ENCODE measurements at regions not wholly inside any gene's neighbourhood (a gene's known extent, or its start where the extent isn't known, plus 50 kb on each side); places are given as distances from the start of the nearest gene placed in this dataset.

DNA sequence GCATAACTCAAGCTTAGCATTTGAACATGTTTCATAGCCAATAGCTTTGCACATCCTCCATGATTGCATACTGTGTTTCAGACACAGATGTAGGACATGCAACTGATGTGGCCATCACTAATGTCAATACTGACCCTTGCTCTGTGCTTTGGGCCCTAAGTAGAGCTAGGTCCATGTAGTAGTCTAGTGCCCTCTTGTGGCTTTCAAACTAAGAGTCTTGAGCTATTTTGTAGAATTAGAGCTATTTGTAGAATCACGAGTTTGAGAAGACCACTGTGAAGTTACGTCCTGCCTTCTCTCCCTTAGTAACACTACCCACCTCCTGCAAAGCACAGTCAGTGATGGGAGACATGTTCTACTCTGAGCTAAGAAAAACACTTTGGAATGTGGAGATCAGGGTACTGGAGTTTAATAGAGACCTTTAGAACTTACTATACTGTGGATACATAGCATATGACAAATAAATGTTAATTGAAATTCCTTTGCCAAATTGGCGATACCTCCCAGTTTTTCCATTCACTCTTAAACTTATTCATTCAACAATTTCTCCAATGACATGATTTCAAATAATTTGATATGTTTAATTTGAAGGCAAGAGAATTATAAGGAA, 306.5 kb upstream of the TNP1 start:
- no peaks in the 10 kb centered on the region for H3K79me2 ChIP-seq (ENCODE audit: insufficient read depth, low read length)
- DNase-seq (ENCODE audit: low spot score): peak; percentile 46
- in situ Hi-C loops (cut with HindIII; ENCODE audit: extremely low pct_ligation_motif_present, low pct_unique_long_range_greater_than_20kb) (no loop called here), intact Hi-C loops (cut with micrococcal nuclease; ENCODE audit: unreplicated experiment) (loop anchor here (1.0 kb wide), 3 partner anchors 344 to 484 kb away; no protein-coding TSS in a partner anchor)
- no peak overlapping the region for H3K4me2 ChIP-seq (ENCODE audit: low read depth, low read length)
- BruUV-seq (replicated peaks): no TSS peak
- H3K27ac ChIP-seq (ENCODE audit: extremely low read length, insufficient read depth, low read length): no peak overlapping the region
- no peak overlapping the region for H2AFZ ChIP-seq (ENCODE audit: low read length)
- POLR2A ChIA-PET: no interaction called here
- no peaks in the 10 kb centered on the region for H4K20me1 ChIP-seq (ENCODE audit: insufficient read depth, low read length)
- TF ChIP-seq RAD21 (CRISPR knock-in tag; IDR thresholded peaks at IDR 0.05) (peak; percentile 41; the same call in 1 of the 2 replicates), EHMT2 (IDR thresholded peaks at IDR 0.05; ENCODE audit: borderline replicate concordance, low read depth, low read length) (peak; percentile 96; the same call in 1 of the 2 replicates), FOXA1 (IDR thresholded peaks at IDR 0.05) (no peak), FOXA1 (CRISPR knock-in tag; IDR thresholded peaks at IDR 0.05) (peak; percentile 56), HNF4A (CRISPR knock-in tag; IDR thresholded peaks at IDR 0.05) (peak; percentile 54), ZSCAN21 (CRISPR knock-in tag; IDR thresholded peaks at IDR 0.05; ENCODE audit: borderline replicate concordance) (no peak), SIN3B (IDR thresholded peaks at IDR 0.05; ENCODE audit: low read length) (no peak), CC2D1A (CRISPR knock-in tag; IDR thresholded peaks at IDR 0.05) (no peak), TAF15 (IDR thresholded peaks at IDR 0.05; ENCODE audit: low read depth, low read length, poor library complexity, severe bottlenecking) (no peak), HNF4G (IDR thresholded peaks at IDR 0.05; ENCODE audit: borderline replicate concordance, low read depth, low read length) (peak; percentile 35), HNF4G (CRISPR knock-in tag; IDR thresholded peaks at IDR 0.05; ENCODE audit: borderline replicate concordance, low read depth) (no peak), ELF3 (CRISPR knock-in tag; IDR thresholded peaks at IDR 0.05) (no peak), ZNF205 (CRISPR knock-in tag; IDR thresholded peaks at IDR 0.05) (no peak), STAG1 (CRISPR knock-in tag; IDR thresholded peaks at IDR 0.05) (peak; percentile 72), ZNF644 (CRISPR knock-in tag; IDR thresholded peaks at IDR 0.05; ENCODE audit: low read depth) (peak; percentile 86; the same call in 1 of the 2 replicates), ZNF101 (CRISPR knock-in tag; IDR thresholded peaks at IDR 0.05; ENCODE audit: borderline replicate concordance, low read depth) (no peak), SMARCE1 (IDR thresholded peaks at IDR 0.05; ENCODE audit: borderline replicate concordance) (no peak), ARID2 (CRISPR knock-in tag; IDR thresholded peaks at IDR 0.05; ENCODE audit: borderline replicate concordance) (no peak), SMC3 (IDR thresholded peaks at IDR 0.05; ENCODE audit: low read length) (peak; percentile 81), CTCF (CRISPR knock-in tag; IDR thresholded peaks at IDR 0.05) (peak; percentile 74), ZNF839 (CRISPR knock-in tag; IDR thresholded peaks at IDR 0.05; ENCODE audit: borderline replicate concordance) (no peak), CHCHD3 (CRISPR knock-in tag; IDR thresholded peaks at IDR 0.05) (no peak), MIER2 (CRISPR knock-in tag; IDR thresholded peaks at IDR 0.05) (peak; percentile 68; the same call in 1 of the 2 replicates)
- no peak overlapping the region for H3K9ac ChIP-seq (ENCODE audit: insufficient read depth, low read depth, low read length)
- no peaks in the 10 kb centered on the region for H3K9me3 ChIP-seq (ENCODE audit: low read length)
- under 1% methylated on average over 3 of the region's 3 CpGs for WGBS (ENCODE audit: low lambda C conversion rate)
- CTCF ChIA-PET (ENCODE audit: low intra/inter-chr PET ratio, low total read pairs): interaction anchor here (1.1 to 1.4 kb wide), 5 partner anchors 122 to 468 kb away, joined by 3 to 7 read pairs (median 3); no protein-coding TSS in a partner anchor
- no peaks in the 10 kb centered on the region for H3K36me3 ChIP-seq (replicated peaks in 1 of 2; ENCODE audit: control insufficient read depth in 1 of 2, insufficient read depth in 2 of 2, low read length in 2 of 2)
- peak; percentile 64 for FAIRE-seq
- H3K4me1 ChIP-seq (ENCODE audit: insufficient read depth, low read length): no peaks in the 10 kb centered on the region
- peaks cover 0 to 6% of the 10 kb centered on the region in 2 experiments; a peak in 1 of 5 replicates for H3K27me3 ChIP-seq (ENCODE audit: control insufficient read depth in 1 of 2, insufficient read depth in 2 of 2, low read length in 2 of 2)
- peak; percentile 89 for ATAC-seq
- H3K4me3 ChIP-seq (replicated peaks in 1 of 3; ENCODE audit: insufficient read depth in 1 of 3, low read depth in 2 of 3, low read length in 3 of 3): no peak overlapping the region
